HepG2 (cell line): ENCODE measurements at regions not wholly inside any gene's neighbourhood (a gene's known extent, or its start where the extent isn't known, plus 50 kb on each side); places are given as distances from the start of the nearest gene placed in this dataset.

Experiments
- ATAC-seq: fragments of 200-7000 bp; cut with Tn5 transposase; 3 replicates; pipeline ENCODE4 v1.9.1; 2020; ENCODE audit warnings: mild to moderate bottlenecking, moderate library complexity
- BruUV-seq: library from RNA; stranded (reverse); fragments of 400-500 nt; replicated peaks from 2 replicates; lab custom pipeline; 2021; lab: Mats Ljungman, UMichigan
- CTCF ChIA-PET: fragments of 300-600 bp; formaldehyde crosslinking; extraction: SDS; loops from one replicate; lab custom pipeline; 2021; ENCODE audit warnings: low total read pairs, inconsistent platforms, low intra/inter-chr PET ratio; lab: Yijun Ruan, JAX
- POLR2A ChIA-PET: fragments of 350-600 bp; sonication (Branson Sonifier 250); formaldehyde crosslinking; loops from one replicate; lab custom pipeline; 2020; ENCODE audit warnings: antibody characterized with exemption, inconsistent platforms; lab: Yijun Ruan, JAX
- DNase-seq: peaks from one replicate; pipeline ENCODE4 v3.0.0-alpha.2; 2015; ENCODE audit warnings: low spot score
- FAIRE-seq: peaks from 3 replicates; lab custom pipeline; 2011; peaks lifted over from hg19 to GRCh38; lab: Jason Lieb, UNC
- H2AFZ ChIP-seq: one replicate; pipeline ENCODE4 v1.6.1; 2011; ENCODE audit warnings: low read length, inconsistent platforms
- H3K27ac ChIP-seq: fragments of 300-600 bp; 3 replicates; pipeline ENCODE4 v1.8.0; 2011; ENCODE audit warnings: mixed run types, mild to moderate bottlenecking, mixed read lengths, low read length, inconsistent platforms; ENCODE audit not compliant: insufficient read depth; ENCODE audit errors: extremely low read length
- H3K27me3 ChIP-seq, 2 experiments: fragments of 200-600 bp in 1 of 2; 2 replicates in 1 of 2; 3 replicates in 1 of 2; pipeline versions ENCODE4 v1.6.0 to v1.8.0; 2011; ENCODE audit warnings: low read length in 2 of 2, mild to moderate bottlenecking in 2 of 2, moderate library complexity in 2 of 2, inconsistent platforms in 1 of 2; ENCODE audit not compliant: insufficient read depth in 2 of 2, control insufficient read depth in 1 of 2
- H3K36me3 ChIP-seq, 2 experiments: fragments of 200-600 bp in 1 of 2; replicated peaks in 1 of 2; 2 replicates in 1 of 2; 3 replicates in 1 of 2; pipeline versions ENCODE4 v1.5.1 to v1.8.0; 2011; ENCODE audit warnings: low read length in 2 of 2, inconsistent platforms in 1 of 2; ENCODE audit not compliant: insufficient read depth in 2 of 2, control insufficient read depth in 1 of 2
- H3K4me1 ChIP-seq: 2 replicates; pipeline ENCODE4 v1.5.1; 2012; ENCODE audit warnings: low read length, inconsistent platforms; ENCODE audit not compliant: insufficient read depth
- H3K4me2 ChIP-seq: 2 replicates; pipeline ENCODE4 v1.6.0; 2011; ENCODE audit warnings: low read depth, low read length, inconsistent platforms
- H3K4me3 ChIP-seq, 3 experiments: fragments of 200-600 bp in 1 of 3; sonication (generic), shearing (Covaris generic) in 1 of 3; replicated peaks in 1 of 3; 2 replicates each; pipeline ENCODE4 v1.5.1; 2011 to 2016; ENCODE audit warnings: low read length in 3 of 3, inconsistent platforms in 2 of 3, low read depth in 2 of 3, mild to moderate bottlenecking in 2 of 3, control low read depth in 1 of 3, mixed read lengths in 1 of 3; ENCODE audit not compliant: insufficient read depth in 1 of 3
- H3K79me2 ChIP-seq: one replicate; pipeline ENCODE4 v1.6.1; 2011; ENCODE audit warnings: low read length, inconsistent platforms; ENCODE audit not compliant: insufficient read depth
- H3K9ac ChIP-seq: 2 replicates; pipeline ENCODE4 v1.6.0; 2011; ENCODE audit warnings: mild to moderate bottlenecking, low read depth, low read length, inconsistent platforms; ENCODE audit not compliant: insufficient read depth
- H3K9me3 ChIP-seq: 2 replicates; pipeline ENCODE4 v1.5.1; 2012; ENCODE audit warnings: mild to moderate bottlenecking, low read length
- H4K20me1 ChIP-seq: 2 replicates; pipeline ENCODE4 v1.6.0; 2011; ENCODE audit warnings: inconsistent platforms, mild to moderate bottlenecking, low read length, moderate library complexity; ENCODE audit not compliant: insufficient read depth
- GMEB2 ChIP-seq: IDR thresholded peaks from 2 replicates; pipeline ENCODE4 v1.6.1; 2016; ENCODE audit warnings: missing biosample characterization, missing genetic modification reagents, low read depth
- MAFF ChIP-seq: IDR thresholded peaks from 2 replicates; pipeline ENCODE4 v1.6.1; 2011; ENCODE audit warnings: low read depth, low read length, improper control_type of control experiment
- MAFK ChIP-seq, 2 experiments: IDR thresholded peaks in 1 of 2; conservative IDR thresholded peaks in 1 of 2; 2 replicates each; pipeline ENCODE4 v1.6.1; 2011; ENCODE audit warnings: improper control_type of control experiment in 2 of 2, low read length in 2 of 2
- TRIM22 ChIP-seq: fragments of 450-650 bp; IDR thresholded peaks from 2 replicates; pipeline ENCODE4 v1.6.1; 2017
- whole genome bisulfite sequencing: methylation state at CpG from one replicate; pipeline ENCODE4 v1.1.6; 2017; ENCODE audit warnings: low lambda C conversion rate; 5-methylcytosine and 5-hydroxymethylcytosine counted together
- in situ Hi-C: cut with HindIII; loops from 2 replicates; pipeline ENCODE4 v1.10.0; 2017; ENCODE audit warnings: low pct_unique_long_range_greater_than_20kb; ENCODE audit not compliant: extremely low pct_ligation_motif_present
- intact Hi-C: fragments of 100-400 bp; cut with micrococcal nuclease; formaldehyde crosslinking; loops from one replicate; pipeline ENCODE4 v1.10.0; 2022; ENCODE audit not compliant: unreplicated experiment

GRCh38 chr13:84816567-84817105 lies 934.4 kb upstream of the SLITRK1 start (continued):
- no peak for TF ChIP-seq GMEB2 (CRISPR knock-in tag)
- TF ChIP-seq, all 625 proteins: peak for 0

- intact Hi-C loops, result no loop called here
- H4K20me1 ChIP-seq, result no peaks in the 10 kb centered on the region
- H3K4me1 ChIP-seq, result no peaks in the 10 kb centered on the region
- CTCF ChIA-PET, result no interaction called here
- H3K9me3 ChIP-seq, result no peaks in the 10 kb centered on the region
- no peak for ATAC-seq
- H3K27me3 ChIP-seq, result no peaks in the 10 kb centered on the region; a peak in 1 of 5 replicates
- no peak for TF ChIP-seq TRIM22
- TF ChIP-seq MAFK (conservative IDR thresholded peaks at IDR 0.05 in 1 of 2, IDR thresholded peaks at IDR 0.05 in 1 of 2; ENCODE audit: low read length in 2 of 2), result peak; percentile 88 to 96
- peak; percentile 90 for TF ChIP-seq MAFF
- TF ChIP-seq, all 625 proteins: peak for 2
- FAIRE-seq (no peak), DNase-seq (no peak)
- no TSS peak for BruUV-seq
- in situ Hi-C loops, result no loop called here
- Histone ChIP-seq H3K9ac (no peak overlapping the region), H2AFZ (no peak overlapping the region), H3K4me3 (no peak overlapping the region), H3K27ac (no peak overlapping the region), H3K36me3 (no peaks in the 10 kb centered on the region), H3K79me2 (no peaks in the 10 kb centered on the region), H3K4me2 (no peak overlapping the region)
- POLR2A ChIA-PET, result no interaction called here
- WGBS, result 4% methylated on average over 3 of the region's 3 CpGs
Measured at GRCh38 chr13:84812789-84813188, 930.5 kb upstream of the SLITRK1 start.
